H9 (cell line): ENCODE measurements at regions not wholly inside any gene's neighbourhood (a gene's known extent, or its start where the extent isn't known, plus 50 kb on each side); places are given as distances from the start of the nearest gene placed in this dataset.
A peak's percentile ranks its signal among the peaks of the same experiment; 100 is the strongest.

Experiments used
- DNase-seq: peaks from one replicate; pipeline ENCODE4 v3.0.0-alpha.2; 2017
- H2AFZ ChIP-seq: one replicate; pipeline ENCODE4 v1.6.1; 2013; ENCODE audit warnings: mild to moderate bottlenecking, low read length, control low read depth, moderate library complexity
- H2AK5ac ChIP-seq: 2 replicates; pipeline ENCODE4 v1.6.1; 2013; ENCODE audit warnings: low read length, control low read depth, mixed read lengths; ENCODE audit not compliant: insufficient read length
- H2BK120ac ChIP-seq: one replicate; pipeline ENCODE4 v1.6.1; 2013; ENCODE audit warnings: low read depth, mild to moderate bottlenecking, low read length, control low read depth, inconsistent platforms; ENCODE audit not compliant: poor library complexity, severe bottlenecking
- H2BK12ac ChIP-seq: 2 replicates; pipeline ENCODE4 v1.6.1; 2013; ENCODE audit warnings: low read length, control low read depth, mixed read lengths, low read depth; ENCODE audit not compliant: insufficient read length
- H2BK15ac ChIP-seq: 2 replicates; pipeline ENCODE4 v1.6.1; 2013; ENCODE audit warnings: low read depth, low read length, control low read depth
- H2BK20ac ChIP-seq: one replicate; pipeline ENCODE4 v1.6.1; 2013; ENCODE audit warnings: low read depth, mild to moderate bottlenecking, low read length, control low read depth, inconsistent platforms; ENCODE audit not compliant: poor library complexity, severe bottlenecking
- H2BK5ac ChIP-seq: 2 replicates; pipeline ENCODE4 v1.6.1; 2013; ENCODE audit warnings: low read length, control low read depth, mixed read lengths; ENCODE audit not compliant: insufficient read length
- H3K14ac ChIP-seq: 2 replicates; pipeline ENCODE4 v1.6.1; 2013; ENCODE audit warnings: low read length, control low read depth; ENCODE audit not compliant: insufficient read depth
- H3K18ac ChIP-seq: 2 replicates; pipeline ENCODE4 v1.6.1; 2013; ENCODE audit warnings: low read depth, mild to moderate bottlenecking, mixed read lengths, low read length, control low read depth; ENCODE audit not compliant: insufficient read length
- H3K23ac ChIP-seq: 2 replicates; pipeline ENCODE4 v1.6.1; 2013; ENCODE audit warnings: low read length, control low read depth, mixed read lengths, low read depth; ENCODE audit not compliant: insufficient read length
- H3K23me2 ChIP-seq: 2 replicates; pipeline ENCODE4 v1.6.1; 2013; ENCODE audit warnings: low read depth, mild to moderate bottlenecking, mixed read lengths, low read length, control low read depth; ENCODE audit not compliant: insufficient read length, poor library complexity, severe bottlenecking
- H3K27ac ChIP-seq: 2 replicates; pipeline ENCODE4 v1.5.1; 2013; ENCODE audit warnings: low read length, control low read depth, mixed read lengths, low read depth; ENCODE audit not compliant: insufficient read length
- H3K27me3 ChIP-seq: 2 replicates; pipeline ENCODE4 v1.6.1; 2013; ENCODE audit warnings: low read length, control low read depth, inconsistent platforms; ENCODE audit not compliant: insufficient read depth
- H3K4ac ChIP-seq: 2 replicates; pipeline ENCODE4 v1.6.1; 2013; ENCODE audit warnings: low read depth, mild to moderate bottlenecking, control low read depth, inconsistent platforms, low read length, moderate library complexity
- H3K4me1 ChIP-seq: 2 replicates; pipeline ENCODE4 v1.6.1; 2013; ENCODE audit warnings: low read length, control low read depth, inconsistent platforms; ENCODE audit not compliant: insufficient read depth
- H3K4me2 ChIP-seq: 2 replicates; pipeline ENCODE4 v1.6.1; 2013; ENCODE audit warnings: low read length, control low read depth, mixed read lengths; ENCODE audit not compliant: insufficient read length, insufficient read depth
- H3K56ac ChIP-seq: 2 replicates; pipeline ENCODE4 v1.6.1; 2013; ENCODE audit warnings: low read depth, mild to moderate bottlenecking, mixed read lengths, low read length, control low read depth; ENCODE audit not compliant: insufficient read length
- H3K79me1 ChIP-seq: 2 replicates; pipeline ENCODE4 v1.6.1; 2013; ENCODE audit warnings: low read depth, mild to moderate bottlenecking, moderate library complexity, low read length, control low read depth, inconsistent platforms; ENCODE audit not compliant: insufficient read depth, poor library complexity, severe bottlenecking
- H3K79me2 ChIP-seq: 2 replicates; pipeline ENCODE4 v1.6.1; 2013; ENCODE audit warnings: low read length, control low read depth, inconsistent platforms; ENCODE audit not compliant: insufficient read depth
- H3K9ac ChIP-seq: 2 replicates; pipeline ENCODE4 v1.6.1; 2013; ENCODE audit warnings: low read length, control low read depth, mixed read lengths; ENCODE audit not compliant: insufficient read length; ENCODE audit errors: extremely low read depth
- H3K9me3 ChIP-seq: one replicate; pipeline ENCODE4 v1.6.1; 2013; ENCODE audit warnings: low read depth, low read length, inconsistent platforms; ENCODE audit not compliant: control insufficient read depth
- H3T11ph ChIP-seq: one replicate; pipeline ENCODE4 v1.6.1; 2013; ENCODE audit warnings: mild to moderate bottlenecking, low read length, control low read depth, inconsistent platforms
- H4K20me1 ChIP-seq: one replicate; pipeline ENCODE4 v1.6.1; 2013; ENCODE audit not compliant: control insufficient read depth, insufficient read length, insufficient read depth
- H4K5ac ChIP-seq: 2 replicates; pipeline ENCODE4 v1.6.1; 2013; ENCODE audit warnings: low read depth, mild to moderate bottlenecking, mixed read lengths, low read length, control low read depth; ENCODE audit not compliant: insufficient read length
- H4K8ac ChIP-seq: replicated peaks from 2 replicates; pipeline ENCODE4 v1.6.1; 2013; ENCODE audit warnings: low read length, control low read depth, mixed read lengths, low read depth; ENCODE audit not compliant: insufficient read length
- H4K91ac ChIP-seq: 2 replicates; pipeline ENCODE4 v1.6.1; 2013; ENCODE audit warnings: low read depth, mild to moderate bottlenecking, moderate library complexity, mixed read lengths, low read length, control low read depth; ENCODE audit not compliant: insufficient read length
- H3K27ac Mint-ChIP-seq, 3 experiments: 2 replicates in 2 of 3; 3 replicates in 1 of 3; pipeline ENCODE4 v1.8.0; 2020 to 2021; ENCODE audit warnings: mixed read lengths in 3 of 3, mild to moderate bottlenecking in 1 of 3, moderate library complexity in 1 of 3
- H3K27me3 Mint-ChIP-seq: 2 replicates; pipeline ENCODE4 v1.8.0; 2021; ENCODE audit warnings: low read depth, mild to moderate bottlenecking, moderate library complexity, mixed read lengths
- H3K36me3 Mint-ChIP-seq, 3 experiments: 2 replicates in 2 of 3; 3 replicates in 1 of 3; pipeline ENCODE4 v1.8.0; 2020 to 2021; ENCODE audit warnings: low read depth in 3 of 3, mixed read lengths in 3 of 3; ENCODE audit not compliant: insufficient read depth in 1 of 3
- H3K4me1 Mint-ChIP-seq, 2 experiments: 2 replicates each; pipeline ENCODE4 v1.8.0; 2020; ENCODE audit warnings: mixed read lengths in 2 of 2
- H3K4me3 Mint-ChIP-seq, 2 experiments: 2 replicates in 1 of 2; 3 replicates in 1 of 2; pipeline ENCODE4 v1.8.0; 2020 to 2021; ENCODE audit warnings: mild to moderate bottlenecking in 2 of 2, mixed read lengths in 2 of 2, moderate library complexity in 1 of 2
- H3K9me3 Mint-ChIP-seq, 2 experiments: 2 replicates in 1 of 2; 3 replicates in 1 of 2; pipeline ENCODE4 v1.8.0; 2020; ENCODE audit warnings: mild to moderate bottlenecking in 2 of 2, mixed read lengths in 2 of 2, moderate library complexity in 1 of 2
- WGBS: extraction: QIAGEN DNeasy Blood & Tissue Kit; methylation state at CpG from one replicate; pipeline ENCODE4 v1.1.7; 2013; ENCODE audit warnings: missing lambda C conversion rate, low lambda C conversion rate, mixed read lengths; ENCODE audit not compliant: insufficient read length; ENCODE audit errors: extremely low coverage; 5-methylcytosine and 5-hydroxymethylcytosine counted together
- TF ChIP-seq, protein P1 (sequence below): fragments of 200-600 bp; sonication (generic); conservative IDR thresholded peaks from 3 replicates; pipeline ENCODE4 v1.8.0; 2021; ENCODE audit warnings: antibody characterized with exemption, mild to moderate bottlenecking

DNA sequence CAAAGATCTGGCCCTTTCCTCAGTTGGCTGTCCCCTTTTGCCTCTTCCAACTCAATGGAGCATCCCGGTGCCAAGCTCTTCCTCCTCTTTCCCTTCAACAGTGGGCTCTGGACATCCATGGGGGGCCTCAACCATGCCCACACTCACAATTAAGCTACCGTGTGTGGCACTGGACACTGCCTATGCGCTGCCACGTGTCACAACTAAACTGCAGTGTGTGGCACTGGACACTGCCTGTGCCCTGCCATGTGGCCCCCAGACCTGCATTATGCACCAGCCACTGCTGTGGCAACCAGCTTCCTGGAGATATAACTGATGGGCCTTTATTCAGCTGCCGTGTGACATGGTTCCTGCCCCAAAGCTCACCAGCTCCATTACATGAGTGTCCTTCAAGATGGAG lies 179.1 kb downstream of the KCNA5 start:
- TF ChIP-seq, protein P1, sequence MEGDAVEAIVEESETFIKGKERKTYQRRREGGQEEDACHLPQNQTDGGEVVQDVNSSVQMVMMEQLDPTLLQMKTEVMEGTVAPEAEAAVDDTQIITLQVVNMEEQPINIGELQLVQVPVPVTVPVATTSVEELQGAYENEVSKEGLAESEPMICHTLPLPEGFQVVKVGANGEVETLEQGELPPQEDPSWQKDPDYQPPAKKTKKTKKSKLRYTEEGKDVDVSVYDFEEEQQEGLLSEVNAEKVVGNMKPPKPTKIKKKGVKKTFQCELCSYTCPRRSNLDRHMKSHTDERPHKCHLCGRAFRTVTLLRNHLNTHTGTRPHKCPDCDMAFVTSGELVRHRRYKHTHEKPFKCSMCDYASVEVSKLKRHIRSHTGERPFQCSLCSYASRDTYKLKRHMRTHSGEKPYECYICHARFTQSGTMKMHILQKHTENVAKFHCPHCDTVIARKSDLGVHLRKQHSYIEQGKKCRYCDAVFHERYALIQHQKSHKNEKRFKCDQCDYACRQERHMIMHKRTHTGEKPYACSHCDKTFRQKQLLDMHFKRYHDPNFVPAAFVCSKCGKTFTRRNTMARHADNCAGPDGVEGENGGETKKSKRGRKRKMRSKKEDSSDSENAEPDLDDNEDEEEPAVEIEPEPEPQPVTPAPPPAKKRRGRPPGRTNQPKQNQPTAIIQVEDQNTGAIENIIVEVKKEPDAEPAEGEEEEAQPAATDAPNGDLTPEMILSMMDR: no peak
- Mint-ChIP-seq H3K36me3 (peaks cover 0 to 2% (median 0%) of the 10 kb centered on the region in 3 experiments; a peak in 2 of 7 replicates), H3K27ac (no peak overlapping the region), H3K27me3 (peaks cover 94% of the 10 kb centered on the region), H3K4me1 (peaks cover 24 to 26% of the 10 kb centered on the region in 2 experiments), H3K9me3 (no peaks in the 10 kb centered on the region; a peak in 1 of 5 replicates), H3K4me3 (no peak overlapping the region)
- Histone ChIP-seq H3K27ac (no peak overlapping the region), H3K4ac (no peak overlapping the region), H2BK20ac (no peak overlapping the region), H4K20me1 (no peaks in the 10 kb centered on the region), H3K79me2 (no peaks in the 10 kb centered on the region), H4K8ac (no peak overlapping the region), H3K9me3 (no peaks in the 10 kb centered on the region), H2BK5ac (no peak overlapping the region), H2AK5ac (no peak overlapping the region), H3K27me3 (peaks cover 5% of the 10 kb centered on the region; the same call in 1 of the 2 replicates), H4K5ac (no peak overlapping the region), H4K91ac (no peak overlapping the region), H3K4me1 (peaks cover 5% of the 10 kb centered on the region; the same call in 1 of the 2 replicates), H3K23me2 (no peaks in the 10 kb centered on the region), H3K14ac (peak overlapping the region; percentile 65), H3K9ac (no peak overlapping the region), H3K18ac (no peak overlapping the region), H3K79me1 (no peaks in the 10 kb centered on the region), H3K56ac (no peak overlapping the region), H2BK15ac (no peak overlapping the region), H2BK120ac (no peak overlapping the region), H3K23ac (no peak overlapping the region), H3K4me2 (no peak overlapping the region), H2BK12ac (no peak overlapping the region), H3T11ph (no peak overlapping the region), H2AFZ (no peak overlapping the region)
- WGBS: no CpG with 5 or more reads among the region's 5 CpGs
- DNase-seq: no peak
